ENCODE measurements at regions not wholly inside any gene's neighbourhood (a gene's known extent, or its start where the extent isn't known, plus 50 kb on each side); places are given as distances from the start of the nearest gene placed in this dataset.

DNA sequence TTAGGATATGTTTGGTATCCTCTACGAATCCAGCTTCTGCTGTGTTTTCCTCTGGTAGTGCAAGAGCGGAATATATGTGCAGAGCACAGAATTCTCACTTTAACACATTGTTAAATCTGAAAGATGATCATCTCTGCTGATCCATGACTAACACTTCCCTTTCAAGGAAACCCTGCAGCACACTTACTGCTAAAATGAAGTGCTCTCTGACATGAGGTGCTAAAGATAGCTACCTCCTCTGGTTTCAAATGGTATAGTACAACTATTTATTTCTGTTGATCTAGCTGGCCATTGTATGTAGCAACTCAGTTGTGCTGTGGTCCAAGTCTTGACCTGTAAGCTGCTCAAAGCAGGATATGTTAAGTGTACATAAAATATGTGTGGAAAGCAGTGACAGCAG is 162.4 kb upstream of the FMR1 start:
- POLR2A ChIA-PET = no interaction called here

DNA sequence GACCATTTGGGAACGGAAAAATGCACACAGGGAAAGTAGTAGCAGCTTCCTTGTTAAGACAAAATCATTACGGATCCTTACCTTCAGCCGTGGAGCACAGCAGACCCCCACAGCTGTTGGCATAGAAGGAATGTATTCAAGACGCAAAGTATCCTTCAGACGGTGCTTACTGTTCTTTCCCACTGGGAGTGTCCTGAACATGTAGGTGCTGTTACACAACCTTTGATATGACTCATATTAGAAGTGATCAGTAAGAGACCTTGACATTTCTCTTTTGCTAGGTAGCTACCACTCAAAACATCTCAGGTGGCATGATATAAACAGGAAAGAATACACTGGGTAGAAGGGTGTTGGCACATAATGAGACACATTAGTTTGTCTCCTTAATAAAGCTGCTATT is 154.0 kb upstream of the FMR1 start:
- ChIA-PET POLR2A (no interaction called here), CTCF (interaction anchor here (0.9 kb wide), 1 partner anchor 10 kb away, joined by 4 read pairs; no protein-coding TSS in a partner anchor)
- DNase-seq (ENCODE audit: extremely low spot score) = no peak
- TF ChIP-seq, protein P1, sequence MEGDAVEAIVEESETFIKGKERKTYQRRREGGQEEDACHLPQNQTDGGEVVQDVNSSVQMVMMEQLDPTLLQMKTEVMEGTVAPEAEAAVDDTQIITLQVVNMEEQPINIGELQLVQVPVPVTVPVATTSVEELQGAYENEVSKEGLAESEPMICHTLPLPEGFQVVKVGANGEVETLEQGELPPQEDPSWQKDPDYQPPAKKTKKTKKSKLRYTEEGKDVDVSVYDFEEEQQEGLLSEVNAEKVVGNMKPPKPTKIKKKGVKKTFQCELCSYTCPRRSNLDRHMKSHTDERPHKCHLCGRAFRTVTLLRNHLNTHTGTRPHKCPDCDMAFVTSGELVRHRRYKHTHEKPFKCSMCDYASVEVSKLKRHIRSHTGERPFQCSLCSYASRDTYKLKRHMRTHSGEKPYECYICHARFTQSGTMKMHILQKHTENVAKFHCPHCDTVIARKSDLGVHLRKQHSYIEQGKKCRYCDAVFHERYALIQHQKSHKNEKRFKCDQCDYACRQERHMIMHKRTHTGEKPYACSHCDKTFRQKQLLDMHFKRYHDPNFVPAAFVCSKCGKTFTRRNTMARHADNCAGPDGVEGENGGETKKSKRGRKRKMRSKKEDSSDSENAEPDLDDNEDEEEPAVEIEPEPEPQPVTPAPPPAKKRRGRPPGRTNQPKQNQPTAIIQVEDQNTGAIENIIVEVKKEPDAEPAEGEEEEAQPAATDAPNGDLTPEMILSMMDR (IDR thresholded peaks at IDR 0.05; ENCODE audit: control extremely low read depth, extremely low read depth, low read depth, missing control alignments) = no peak

More for the DNA sequence above, 162.4 kb upstream of the FMR1 start:
- DNase-seq (ENCODE audit: extremely low spot score) = no peak
- CTCF ChIA-PET = no interaction called here
- TF ChIP-seq, protein P1 (IDR thresholded peaks at IDR 0.05; ENCODE audit: control extremely low read depth, extremely low read depth, low read depth, missing control alignments) = no peak

DNA sequence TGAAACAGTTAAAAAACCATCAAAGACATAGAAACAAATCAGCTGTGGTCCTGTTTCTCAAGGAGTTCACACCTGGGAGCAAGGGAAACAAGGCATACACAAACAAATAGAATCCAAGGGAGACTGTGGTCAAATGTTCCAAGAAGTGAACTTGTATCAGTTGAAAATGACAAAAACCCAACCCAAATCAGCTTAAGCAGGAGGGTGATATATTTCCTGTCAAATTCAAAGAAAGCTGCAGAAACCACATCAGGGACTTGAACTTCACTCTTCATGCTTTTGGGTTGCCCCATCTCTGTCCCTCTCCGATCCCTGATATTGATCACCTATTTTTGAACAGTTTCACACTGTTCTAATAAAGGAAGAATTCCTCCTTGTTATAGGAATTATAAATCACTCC is 148.6 kb upstream of the FMR1 start:
- DNase-seq (ENCODE audit: extremely low spot score) = no peak
- ChIA-PET POLR2A (no interaction called here), CTCF (no interaction called here)
- TF ChIP-seq, protein P1 (IDR thresholded peaks at IDR 0.05; ENCODE audit: control extremely low read depth, extremely low read depth, low read depth, missing control alignments) = no peak

DNA sequence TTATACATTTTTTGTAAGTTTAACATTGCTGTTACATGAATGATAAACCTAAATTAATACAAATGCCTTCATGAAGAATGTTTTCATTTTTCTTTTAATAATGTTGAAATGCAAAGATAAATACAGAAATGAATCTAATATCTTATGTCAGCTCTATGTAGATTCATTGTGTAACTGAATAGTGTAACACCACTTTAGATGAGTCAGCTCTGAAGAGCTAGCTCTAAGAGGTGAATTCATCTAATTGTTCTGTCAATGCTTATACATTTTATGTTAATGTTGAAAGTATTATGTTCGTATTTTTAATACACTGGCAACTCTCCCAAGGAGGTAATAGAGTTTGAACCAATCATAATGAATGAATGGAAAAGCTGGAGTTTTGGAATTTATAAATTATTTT is 146.9 kb upstream of the FMR1 start:
- ChIA-PET POLR2A (no interaction called here), CTCF (interaction anchor here (1.4 kb wide), 1 partner anchor 11 kb away, joined by 3 read pairs; no protein-coding TSS in a partner anchor)
- DNase-seq (ENCODE audit: extremely low spot score) = no peak
- TF ChIP-seq, protein P1 (IDR thresholded peaks at IDR 0.05; ENCODE audit: control extremely low read depth, extremely low read depth, low read depth, missing control alignments) = no peak

DNA sequence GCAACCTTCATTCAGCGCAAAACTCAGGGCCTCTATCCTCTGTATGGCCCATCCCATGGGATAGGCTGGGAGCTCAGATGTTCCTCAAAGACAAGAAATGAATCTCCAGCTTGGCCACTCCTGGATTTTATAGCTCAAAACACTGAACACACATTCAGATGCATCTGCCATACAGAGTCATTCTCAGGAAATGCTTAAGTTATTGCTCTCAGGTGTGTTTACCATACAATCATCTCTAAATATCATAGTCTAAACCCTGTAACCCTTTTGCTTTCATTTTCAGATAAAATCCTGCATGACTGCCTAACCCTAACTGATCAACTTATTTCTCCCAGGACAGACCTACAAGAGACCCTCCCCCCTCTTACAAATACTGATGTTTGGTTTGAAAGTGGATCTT is 140.9 kb upstream of the FMR1 start:
- CTCF ChIA-PET = no interaction called here
- DNase-seq (ENCODE audit: extremely low spot score) = no peak
- TF ChIP-seq, protein P1 (IDR thresholded peaks at IDR 0.05; ENCODE audit: control extremely low read depth, extremely low read depth, low read depth, missing control alignments) = no peak
- POLR2A ChIA-PET = no interaction called here

GRCh38 chrX:147776988-147777387 is 134.7 kb upstream of the FMR1 start:
- DNase-seq (ENCODE audit: extremely low spot score) = no peak
- TF ChIP-seq, protein P1 (IDR thresholded peaks at IDR 0.05; ENCODE audit: control extremely low read depth, extremely low read depth, low read depth, missing control alignments) = no peak
- POLR2A ChIA-PET = no interaction called here
- CTCF ChIA-PET = interaction anchor here (1.2 kb wide), 1 partner anchor 12 kb away, joined by 3 read pairs; no protein-coding TSS in a partner anchor

DNA sequence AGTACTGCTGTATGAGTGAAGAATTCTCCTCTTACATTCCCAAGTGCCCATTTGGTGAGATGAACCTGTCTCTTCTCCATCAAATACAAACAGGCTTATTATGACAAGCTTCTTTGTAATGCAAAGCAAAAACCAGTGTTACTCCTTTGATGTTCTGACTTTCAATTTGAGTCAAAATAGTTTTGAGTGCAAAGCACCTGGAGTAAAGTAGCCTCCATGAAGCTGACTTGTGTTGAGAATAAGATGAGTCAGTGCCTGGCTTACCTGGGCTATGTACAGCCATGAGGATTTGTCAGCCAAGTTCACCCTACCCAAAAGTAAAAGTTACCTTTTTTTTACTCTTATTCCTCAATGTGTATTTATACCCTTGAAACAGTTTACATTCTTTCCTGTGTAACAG is 132.5 kb upstream of the FMR1 start:
- no peak for DNase-seq (ENCODE audit: extremely low spot score)
- CTCF ChIA-PET = no interaction called here
- TF ChIP-seq, protein P1 (IDR thresholded peaks at IDR 0.05; ENCODE audit: control extremely low read depth, extremely low read depth, low read depth, missing control alignments) = no peak
- POLR2A ChIA-PET = no interaction called here

Data from GM10248 (cell line).